ENCODE measurements at regions not wholly inside any gene's neighbourhood (a gene's known extent, or its start where the extent isn't known, plus 50 kb on each side); places are given as distances from the start of the nearest gene placed in this dataset.
A peak's percentile ranks its signal among the peaks of the same experiment; 100 is the strongest.

DNA sequence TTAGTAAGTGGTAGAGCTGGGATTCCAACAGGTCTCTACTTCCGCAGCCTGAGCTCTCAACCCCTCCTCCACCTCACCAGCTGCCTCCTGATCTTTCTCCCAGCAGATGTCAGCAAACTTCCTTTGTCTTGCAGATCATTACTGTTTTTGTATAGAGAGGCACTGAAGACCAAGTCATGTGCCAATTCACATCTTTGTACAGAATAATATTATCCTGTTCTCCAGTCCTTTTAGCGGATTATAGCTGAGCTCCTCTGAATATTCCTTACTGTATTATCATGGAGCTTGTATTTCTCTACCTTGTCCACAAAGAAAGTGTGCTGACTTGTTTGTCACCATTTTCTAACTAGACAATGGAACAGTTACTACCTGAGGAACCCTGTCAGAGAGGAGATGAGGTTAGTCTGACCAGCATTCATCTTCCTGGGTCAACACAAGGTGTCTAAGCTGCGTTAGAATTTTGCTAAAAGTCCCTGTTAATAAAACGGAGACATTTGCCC is 142.3 kb upstream of the ARHGAP5 start:
- Mint-ChIP-seq H3K27me3 (ENCODE audit: insufficient read depth) (no peaks in the 10 kb centered on the region), H3K9me3 (no peaks in the 10 kb centered on the region), H3K27ac (no peak overlapping the region), H3K4me1 (ENCODE audit: low read depth) (peaks cover 10% of the 10 kb centered on the region), H3K36me3 (ENCODE audit: low read depth) (no peaks in the 10 kb centered on the region), H3K4me3 (no peak overlapping the region)
- intact Hi-C loops (cut with micrococcal nuclease): loop anchor here (2.0 to 10.0 kb wide), 5 partner anchors 320 to 728 kb away; partner anchors contain the start of genes DTD2, HECTD1 and NUBPL
- no peak for DNase-seq (ENCODE audit: low spot score)

DNA sequence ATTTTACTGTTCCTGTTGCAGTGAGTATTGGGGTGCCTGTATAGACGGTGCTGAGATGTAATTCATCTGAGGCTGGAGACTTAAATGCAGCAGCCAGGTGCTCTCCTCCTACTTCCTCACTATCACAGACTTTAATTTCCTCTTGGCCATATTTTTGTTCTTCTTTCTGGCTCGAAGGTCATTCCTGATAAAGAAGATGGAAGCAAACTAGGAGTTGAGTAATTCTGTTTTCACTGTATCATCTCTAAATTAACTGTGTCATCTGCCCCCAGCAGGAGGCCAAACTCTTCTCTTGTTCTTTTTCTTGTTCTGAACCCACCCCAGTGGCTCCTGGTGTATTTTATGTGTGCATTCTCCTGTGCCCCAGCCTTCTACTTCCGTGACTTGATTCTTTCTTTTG is 141.7 kb upstream of the ARHGAP5 start:
- Mint-ChIP-seq H3K4me3 (no peak overlapping the region), H3K36me3 (ENCODE audit: low read depth) (no peaks in the 10 kb centered on the region), H3K27ac (no peak overlapping the region), H3K27me3 (ENCODE audit: insufficient read depth) (no peaks in the 10 kb centered on the region), H3K9me3 (no peaks in the 10 kb centered on the region), H3K4me1 (ENCODE audit: low read depth) (peaks cover 10% of the 10 kb centered on the region)
- intact Hi-C loops (cut with micrococcal nuclease): loop anchor here (2.0 to 10.0 kb wide), 5 partner anchors 319 to 728 kb away; partner anchors contain the start of genes DTD2, HECTD1 and NUBPL
- DNase-seq (ENCODE audit: low spot score): no peak

DNA sequence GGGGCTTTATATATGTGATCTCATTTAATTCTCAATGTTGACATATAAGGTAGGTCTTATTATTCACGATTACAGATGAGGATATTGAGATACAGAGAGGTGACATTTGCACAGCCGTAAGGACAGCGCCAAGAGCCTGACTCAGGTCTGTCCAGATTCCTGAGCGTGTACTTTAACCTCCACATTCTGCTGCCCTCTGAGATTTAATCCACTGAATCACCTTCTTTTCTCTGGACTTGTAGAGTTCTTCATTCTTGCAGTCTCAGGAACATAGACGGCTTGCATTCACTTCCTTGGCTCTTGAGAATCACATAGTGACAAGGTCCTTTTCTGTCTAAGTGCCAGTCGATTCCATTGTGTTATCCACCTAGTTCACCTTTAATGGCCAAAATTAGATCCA is 141.0 kb upstream of the ARHGAP5 start:
- Mint-ChIP-seq H3K9me3 (no peaks in the 10 kb centered on the region), H3K4me1 (ENCODE audit: low read depth) (peaks cover 10% of the 10 kb centered on the region), H3K36me3 (ENCODE audit: low read depth) (no peaks in the 10 kb centered on the region), H3K27me3 (ENCODE audit: insufficient read depth) (no peaks in the 10 kb centered on the region), H3K27ac (no peak overlapping the region), H3K4me3 (no peak overlapping the region)
- intact Hi-C loops (cut with micrococcal nuclease): loop anchor here (2.0 to 10.0 kb wide), 5 partner anchors 141 to 729 kb away; partner anchors contain the start of genes ARHGAP5, DTD2, HECTD1 and NUBPL
- DNase-seq (ENCODE audit: low spot score): no peak

DNA sequence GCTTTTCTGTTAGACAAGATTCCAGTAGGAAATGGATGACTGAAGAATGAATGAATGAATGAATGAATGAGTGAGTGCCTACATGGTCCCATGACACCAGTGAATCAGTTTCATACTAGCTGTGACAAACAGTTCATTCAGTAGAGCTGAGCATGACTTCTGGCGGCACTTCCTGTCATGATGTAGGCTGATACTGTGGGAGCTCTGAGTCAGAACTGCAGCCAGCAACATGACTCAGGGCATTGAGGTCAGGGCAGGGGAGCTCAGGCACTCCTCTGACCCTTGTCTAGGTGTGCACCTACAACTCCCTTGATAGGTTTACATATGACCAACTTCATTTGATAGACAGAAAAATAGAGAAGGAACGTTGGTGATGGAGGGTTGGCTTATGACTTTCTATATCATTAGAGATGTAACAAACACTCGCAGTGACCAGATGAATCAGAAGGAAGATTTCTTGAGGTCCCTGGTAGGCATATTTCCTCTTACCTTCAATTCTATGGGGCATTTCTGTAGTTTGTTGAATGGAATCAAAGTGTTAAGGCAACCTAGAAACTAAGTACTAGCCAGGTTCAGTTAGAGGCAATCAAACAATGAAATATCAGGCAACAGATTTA is 139.3 kb upstream of the ARHGAP5 start:
- no peak overlapping the region for H3K4me3 Mint-ChIP-seq
- peaks cover 3% of the 10 kb centered on the region for H3K27me3 Mint-ChIP-seq (ENCODE audit: insufficient read depth)
- intact Hi-C loops (cut with micrococcal nuclease): loop anchor here (1.0 to 10.0 kb wide), 7 partner anchors 11 to 731 kb away; partner anchors contain the start of genes ARHGAP5, DTD2, HECTD1 and NUBPL
- H3K4me1 Mint-ChIP-seq (ENCODE audit: low read depth): peaks cover 10% of the 10 kb centered on the region
- no peaks in the 10 kb centered on the region for H3K36me3 Mint-ChIP-seq (ENCODE audit: low read depth)
- peak overlapping the region; percentile 7 for H3K27ac Mint-ChIP-seq
- DNase-seq (ENCODE audit: low spot score): peak; percentile 64
- H3K9me3 Mint-ChIP-seq: no peaks in the 10 kb centered on the region

DNA sequence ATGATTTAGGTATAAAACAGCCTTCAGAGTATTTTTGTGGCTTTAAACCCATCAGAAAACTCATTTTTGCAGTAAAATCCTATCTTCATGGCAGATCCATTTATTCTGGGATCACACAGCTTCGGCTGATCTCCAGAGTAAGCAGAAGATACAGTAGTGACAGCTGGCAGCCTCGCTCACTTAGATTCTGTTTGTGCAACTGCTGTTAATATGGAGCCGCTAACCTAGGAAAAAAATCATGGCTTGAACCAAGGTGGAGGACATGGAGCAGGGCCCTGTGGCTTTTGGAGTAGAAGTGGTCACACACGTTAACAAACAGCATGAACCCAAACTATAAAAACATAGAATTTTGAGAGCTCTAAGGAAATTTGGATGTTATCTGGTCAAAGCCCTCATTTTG is 137.2 kb upstream of the ARHGAP5 start:
- no peaks in the 10 kb centered on the region for H3K9me3 Mint-ChIP-seq
- H3K27ac Mint-ChIP-seq: no peak overlapping the region
- no peak overlapping the region for H3K4me3 Mint-ChIP-seq
- peaks cover 20% of the 10 kb centered on the region for H3K4me1 Mint-ChIP-seq (ENCODE audit: low read depth)
- no peaks in the 10 kb centered on the region for H3K36me3 Mint-ChIP-seq (ENCODE audit: low read depth)
- H3K27me3 Mint-ChIP-seq (ENCODE audit: insufficient read depth): peaks cover 3% of the 10 kb centered on the region
- intact Hi-C loops (cut with micrococcal nuclease): loop anchor here (5.0 to 10.0 kb wide), 4 partner anchors 378 to 733 kb away; partner anchors contain the start of genes DTD2, HECTD1 and NUBPL
- no peak for DNase-seq (ENCODE audit: low spot score)

DNA sequence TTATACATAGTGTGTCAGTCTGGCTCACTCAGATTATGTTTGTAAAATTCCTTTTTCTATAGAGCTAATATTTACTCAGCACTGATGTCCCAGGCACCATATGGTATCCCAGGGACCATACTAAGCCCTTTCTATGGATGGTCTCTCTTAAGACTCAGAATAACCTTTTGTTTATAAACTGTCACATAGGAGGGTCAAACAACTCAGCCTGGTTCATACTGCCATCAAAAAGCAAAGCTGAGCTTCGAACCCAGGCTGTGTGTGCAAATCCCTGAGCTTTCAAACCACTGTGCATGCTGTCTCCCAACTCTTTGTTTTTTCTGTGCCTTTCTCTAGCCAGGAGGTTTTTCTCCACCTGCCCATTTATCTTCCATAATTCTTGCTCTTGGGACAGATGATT is 135.6 kb upstream of the ARHGAP5 start:
- H3K4me1 Mint-ChIP-seq (ENCODE audit: low read depth): peaks cover 25% of the 10 kb centered on the region
- no peaks in the 10 kb centered on the region for H3K36me3 Mint-ChIP-seq (ENCODE audit: low read depth)
- no peak for DNase-seq (ENCODE audit: low spot score)
- intact Hi-C loops (cut with micrococcal nuclease): no loop called here
- no peak overlapping the region for H3K4me3 Mint-ChIP-seq
- H3K27ac Mint-ChIP-seq: no peak overlapping the region
- no peaks in the 10 kb centered on the region for H3K9me3 Mint-ChIP-seq
- H3K27me3 Mint-ChIP-seq (ENCODE audit: insufficient read depth): peaks cover 3% of the 10 kb centered on the region

DNA sequence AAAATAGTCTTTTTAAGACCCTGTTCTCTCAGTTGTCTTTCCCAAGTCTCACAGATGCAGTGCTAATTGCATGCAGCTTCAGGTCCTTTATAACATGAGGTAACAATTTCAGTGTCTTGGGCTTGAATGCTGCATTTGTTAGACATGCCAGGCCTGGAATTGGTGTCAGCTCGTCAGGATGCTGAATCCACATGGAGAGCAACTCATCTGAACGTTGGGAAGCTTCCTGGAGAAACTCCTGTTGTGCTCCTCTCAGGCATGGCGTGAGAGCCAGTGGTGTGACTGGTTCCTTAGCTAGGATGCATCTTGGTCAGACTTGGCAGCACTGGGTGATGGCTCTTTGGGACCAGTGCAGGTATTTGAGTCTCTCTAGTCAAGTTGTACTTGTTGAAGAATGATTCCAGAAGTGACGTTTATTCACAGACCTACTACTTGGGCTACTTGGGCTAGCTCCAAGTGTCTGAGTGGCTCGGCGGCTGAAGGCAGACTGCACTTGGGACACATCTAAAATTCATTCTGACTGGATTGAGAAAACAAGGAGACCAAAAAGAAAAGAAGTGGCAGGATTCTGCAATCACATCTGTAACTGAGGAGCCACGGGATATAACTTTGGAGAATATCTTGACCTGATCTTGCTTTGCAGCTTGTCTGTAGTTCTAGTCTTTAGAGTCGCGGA is 134.8 kb upstream of the ARHGAP5 start:
- no peak overlapping the region for H3K27ac Mint-ChIP-seq
- H3K27me3 Mint-ChIP-seq (ENCODE audit: insufficient read depth): peaks cover 3% of the 10 kb centered on the region
- no peak for DNase-seq (ENCODE audit: low spot score)
- peaks cover 24% of the 10 kb centered on the region for H3K4me1 Mint-ChIP-seq (ENCODE audit: low read depth)
- intact Hi-C loops (cut with micrococcal nuclease): no loop called here
- no peaks in the 10 kb centered on the region for H3K36me3 Mint-ChIP-seq (ENCODE audit: low read depth)
- H3K4me3 Mint-ChIP-seq: no peak overlapping the region
- H3K9me3 Mint-ChIP-seq: no peaks in the 10 kb centered on the region

DNA sequence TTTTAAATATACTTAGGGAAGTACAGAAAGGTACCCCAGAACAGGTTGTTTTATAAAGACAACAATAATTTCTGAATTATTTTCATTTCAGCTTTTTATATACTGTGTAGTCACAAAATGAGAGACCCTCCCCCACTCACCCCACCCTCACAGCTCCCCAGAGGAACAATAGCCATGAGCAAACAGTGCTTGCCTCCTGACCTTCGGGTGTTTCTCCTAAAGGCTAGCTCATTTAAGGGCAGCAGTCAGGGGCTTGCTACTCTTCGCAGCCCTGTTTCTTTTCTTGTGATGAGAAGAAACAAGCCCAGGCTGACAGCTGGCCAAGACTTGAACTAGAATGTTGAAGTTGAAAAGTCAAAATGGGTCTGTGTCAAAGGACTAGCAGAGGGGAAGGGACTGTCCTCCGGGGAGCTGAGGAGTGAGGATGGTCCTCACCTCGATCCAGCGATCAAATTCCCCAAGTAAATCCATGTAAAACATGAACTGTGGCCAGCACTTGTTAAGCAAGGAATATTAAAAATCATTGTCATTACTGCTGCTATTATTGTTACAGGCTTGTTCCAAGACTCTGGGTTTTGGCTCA is 133.8 kb upstream of the ARHGAP5 start:
- H3K27me3 Mint-ChIP-seq (ENCODE audit: insufficient read depth): peaks cover 3% of the 10 kb centered on the region
- H3K9me3 Mint-ChIP-seq: no peaks in the 10 kb centered on the region
- peaks cover 15% of the 10 kb centered on the region for H3K4me1 Mint-ChIP-seq (ENCODE audit: low read depth)
- intact Hi-C loops (cut with micrococcal nuclease): no loop called here
- no peaks in the 10 kb centered on the region for H3K36me3 Mint-ChIP-seq (ENCODE audit: low read depth)
- no peak overlapping the region for H3K27ac Mint-ChIP-seq
- no peak for DNase-seq (ENCODE audit: low spot score)
- no peak overlapping the region for H3K4me3 Mint-ChIP-seq

DNA sequence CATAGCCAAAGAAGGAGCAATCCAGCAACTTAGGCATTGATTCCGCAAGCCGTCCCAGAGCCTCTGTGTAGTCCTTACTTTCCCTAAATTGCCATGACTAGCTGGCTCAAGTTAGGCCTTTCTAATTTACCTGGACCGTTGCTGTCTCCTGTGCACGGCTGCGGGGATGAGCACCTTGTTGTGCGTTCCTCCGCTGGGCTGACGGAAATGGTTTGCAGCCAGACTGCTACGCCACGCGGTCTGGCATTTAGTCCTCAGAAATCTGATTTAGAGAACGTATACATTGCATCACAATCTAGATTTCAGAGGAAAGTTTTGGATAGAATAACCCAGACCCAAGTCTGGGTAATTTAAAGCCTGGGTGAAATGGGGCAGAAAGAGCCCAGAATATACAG is 133.2 kb upstream of the ARHGAP5 start:
- Mint-ChIP-seq H3K4me3 (no peak overlapping the region), H3K9me3 (no peaks in the 10 kb centered on the region), H3K27ac (no peak overlapping the region), H3K36me3 (ENCODE audit: low read depth) (no peaks in the 10 kb centered on the region), H3K4me1 (ENCODE audit: low read depth) (peaks cover 15% of the 10 kb centered on the region), H3K27me3 (ENCODE audit: insufficient read depth) (peaks cover 4% of the 10 kb centered on the region)
- DNase-seq (ENCODE audit: low spot score): no peak
- intact Hi-C loops (cut with micrococcal nuclease): no loop called here

DNA sequence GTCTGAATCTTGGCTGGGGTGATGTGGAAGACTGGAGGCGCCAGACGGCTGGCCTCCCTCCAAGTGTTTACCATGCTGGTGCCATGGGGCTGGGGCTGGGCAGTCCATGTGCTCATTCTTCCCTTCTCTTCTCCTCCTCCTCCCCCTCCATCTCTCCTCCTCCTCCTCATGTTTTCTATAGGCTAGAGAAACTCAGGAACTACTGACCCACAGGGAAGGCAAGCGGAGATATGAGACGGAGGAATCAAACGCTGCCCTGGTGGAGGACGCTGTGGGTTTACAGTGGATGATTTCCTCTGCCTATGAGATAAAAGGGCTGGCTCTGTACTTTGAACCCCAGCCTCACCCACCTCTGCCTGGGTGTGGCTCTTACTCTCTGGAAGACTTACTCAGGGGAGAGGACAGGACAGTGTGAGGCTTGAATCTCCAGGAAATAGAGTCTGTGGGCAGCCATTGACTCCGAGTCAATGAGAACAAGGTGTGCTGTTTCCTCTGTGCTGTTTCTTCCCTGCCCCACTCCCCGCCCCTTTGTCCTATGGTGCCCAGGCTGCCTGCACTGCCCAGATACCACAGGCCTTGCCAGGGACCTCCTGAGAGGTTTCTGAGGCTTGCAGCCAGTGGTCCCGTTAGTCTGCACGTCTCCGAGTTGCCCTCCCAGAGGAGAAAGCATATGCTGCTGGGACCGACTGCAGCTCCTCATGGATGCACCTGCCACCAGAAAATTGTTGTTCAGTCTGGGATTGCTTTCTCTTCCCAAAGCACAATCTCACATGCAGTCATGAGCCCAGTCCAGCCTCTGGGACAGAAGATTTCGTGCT is 132.6 kb upstream of the ARHGAP5 start:
- H3K4me3 Mint-ChIP-seq: peak overlapping the region; percentile 28
- peaks cover 15% of the 10 kb centered on the region for H3K4me1 Mint-ChIP-seq (ENCODE audit: low read depth)
- H3K36me3 Mint-ChIP-seq (ENCODE audit: low read depth): no peaks in the 10 kb centered on the region
- intact Hi-C loops (cut with micrococcal nuclease): no loop called here
- no peaks in the 10 kb centered on the region for H3K9me3 Mint-ChIP-seq
- peaks cover 5% of the 10 kb centered on the region for H3K27me3 Mint-ChIP-seq (ENCODE audit: insufficient read depth)
- DNase-seq (ENCODE audit: low spot score): no peak
- H3K27ac Mint-ChIP-seq: no peak overlapping the region

DNA sequence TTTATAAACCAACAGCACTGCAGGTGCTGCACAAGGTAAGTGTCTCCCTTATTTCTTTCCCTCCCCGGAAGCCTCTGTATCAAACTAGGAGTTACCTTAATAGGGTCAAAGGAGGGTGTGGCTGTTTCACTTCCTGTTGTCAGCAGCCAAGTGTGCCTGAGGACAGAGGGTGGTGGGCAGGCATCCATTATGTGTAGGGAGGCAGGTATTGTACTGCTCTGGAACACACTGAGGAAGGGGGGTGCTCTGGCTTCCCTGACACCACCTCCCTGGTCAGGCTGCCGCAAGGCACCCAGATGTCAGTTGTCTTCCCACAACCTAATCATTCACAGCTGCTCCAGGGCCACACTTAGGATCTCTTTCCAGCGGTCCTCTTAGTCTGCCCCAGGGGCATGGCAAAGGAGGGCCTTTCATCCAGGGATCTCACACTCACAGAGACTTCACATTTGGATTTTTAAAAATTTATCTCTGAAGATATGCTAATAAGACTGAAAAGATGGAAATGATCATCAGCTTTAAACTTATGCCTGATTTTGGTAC is 132.0 kb upstream of the ARHGAP5 start:
- Mint-ChIP-seq H3K4me1 (ENCODE audit: low read depth) (peaks cover 15% of the 10 kb centered on the region), H3K36me3 (ENCODE audit: low read depth) (no peaks in the 10 kb centered on the region), H3K4me3 (peak overlapping the region; percentile 28), H3K27me3 (ENCODE audit: insufficient read depth) (peaks cover 8% of the 10 kb centered on the region), H3K27ac (no peak overlapping the region), H3K9me3 (no peaks in the 10 kb centered on the region)
- intact Hi-C loops (cut with micrococcal nuclease): no loop called here
- no peak for DNase-seq (ENCODE audit: low spot score)

DNA sequence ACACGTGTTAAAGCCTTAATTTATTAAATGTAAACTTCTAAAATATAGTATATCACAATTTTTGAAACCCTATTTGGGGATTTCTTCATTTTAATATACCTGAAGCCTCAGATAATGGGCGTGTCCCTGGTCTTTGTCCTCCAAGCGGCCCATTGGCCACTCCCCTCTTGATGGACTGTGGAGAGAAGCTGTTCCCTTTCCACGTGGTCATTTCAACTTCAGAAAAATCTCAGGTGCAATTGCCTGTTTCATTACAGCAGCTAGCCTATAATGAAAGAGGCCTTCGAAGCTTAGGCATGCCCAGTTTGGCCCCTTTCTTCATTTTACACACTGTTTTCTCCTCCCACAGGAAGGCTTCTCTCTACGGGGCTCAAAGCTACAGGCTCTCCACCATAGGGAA is 131.4 kb upstream of the ARHGAP5 start:
- Mint-ChIP-seq H3K4me3 (no peak overlapping the region), H3K4me1 (ENCODE audit: low read depth) (peaks cover 15% of the 10 kb centered on the region), H3K27ac (no peak overlapping the region), H3K9me3 (no peaks in the 10 kb centered on the region), H3K27me3 (ENCODE audit: insufficient read depth) (peaks cover 8% of the 10 kb centered on the region), H3K36me3 (ENCODE audit: low read depth) (no peaks in the 10 kb centered on the region)
- DNase-seq (ENCODE audit: low spot score): no peak
- intact Hi-C loops (cut with micrococcal nuclease): no loop called here
